Adrenal gland (tissue), 5 donors: ENCODE measurements at regions not wholly inside any gene's neighbourhood (a gene's known extent, or its start where the extent isn't known, plus 50 kb on each side); places are given as distances from the start of the nearest gene placed in this dataset.

Experiments
- POLR2A ChIP-seq, 2 donors: fragments of 450-650 bp; IDR thresholded peaks; one replicate each; pipeline ENCODE4 v1.6.1; 2017; ENCODE audit warnings: antibody characterized with exemption in 2 of 2, mild to moderate bottlenecking in 2 of 2, moderate library complexity in 1 of 2
- TF ChIP-seq, protein P1 (sequence below), 6 experiments: fragments of 450-650 bp in 4 of 6; fragments of 200-600 bp in 2 of 6; sonication (generic) in 1 of 6; IDR thresholded peaks; 1 replicate in 5 of 6; 2 replicates in 1 of 6; pipeline versions ENCODE4 v1.5.1 to v1.8.0; 2016 to 2021; ENCODE audit warnings: antibody characterized with exemption in 6 of 6, mild to moderate bottlenecking in 2 of 6, moderate library complexity in 1 of 6
- donor health status: DM: no; HTN: no; CAD: no.

DNA sequence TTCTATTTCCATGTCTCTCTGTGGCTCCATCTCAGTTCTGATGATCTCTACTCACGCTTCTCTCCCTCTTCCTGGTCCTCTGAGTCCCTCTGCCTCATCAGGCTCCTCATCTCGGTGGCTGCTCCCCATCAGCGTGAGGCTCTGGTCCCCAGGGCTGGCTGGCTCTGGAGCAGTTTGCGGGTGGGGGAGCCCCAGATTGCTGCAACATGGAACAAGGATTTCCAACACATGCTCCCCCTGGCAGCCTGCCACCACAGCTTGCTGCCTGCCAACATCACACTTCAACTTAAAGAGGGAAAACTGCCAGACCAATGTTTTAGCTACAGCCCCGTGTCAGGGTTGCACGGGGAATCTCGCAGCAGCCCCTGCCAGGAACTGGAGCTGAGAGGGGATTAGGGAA, 77.2 kb upstream of the NEK6 start:
- TF ChIP-seq, protein P1, sequence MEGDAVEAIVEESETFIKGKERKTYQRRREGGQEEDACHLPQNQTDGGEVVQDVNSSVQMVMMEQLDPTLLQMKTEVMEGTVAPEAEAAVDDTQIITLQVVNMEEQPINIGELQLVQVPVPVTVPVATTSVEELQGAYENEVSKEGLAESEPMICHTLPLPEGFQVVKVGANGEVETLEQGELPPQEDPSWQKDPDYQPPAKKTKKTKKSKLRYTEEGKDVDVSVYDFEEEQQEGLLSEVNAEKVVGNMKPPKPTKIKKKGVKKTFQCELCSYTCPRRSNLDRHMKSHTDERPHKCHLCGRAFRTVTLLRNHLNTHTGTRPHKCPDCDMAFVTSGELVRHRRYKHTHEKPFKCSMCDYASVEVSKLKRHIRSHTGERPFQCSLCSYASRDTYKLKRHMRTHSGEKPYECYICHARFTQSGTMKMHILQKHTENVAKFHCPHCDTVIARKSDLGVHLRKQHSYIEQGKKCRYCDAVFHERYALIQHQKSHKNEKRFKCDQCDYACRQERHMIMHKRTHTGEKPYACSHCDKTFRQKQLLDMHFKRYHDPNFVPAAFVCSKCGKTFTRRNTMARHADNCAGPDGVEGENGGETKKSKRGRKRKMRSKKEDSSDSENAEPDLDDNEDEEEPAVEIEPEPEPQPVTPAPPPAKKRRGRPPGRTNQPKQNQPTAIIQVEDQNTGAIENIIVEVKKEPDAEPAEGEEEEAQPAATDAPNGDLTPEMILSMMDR (IDR thresholded peaks at IDR 0.05) = no peak
- TF ChIP-seq POLR2A (IDR thresholded peaks at IDR 0.05) = no peak
